Muscle layer of duodenum (tissue), 2 donors: ENCODE measurements at regions not wholly inside any gene's neighbourhood (a gene's known extent, or its start where the extent isn't known, plus 50 kb on each side); places are given as distances from the start of the nearest gene placed in this dataset.
"Not testable (repeated sequence)": the region's sequence is repeated elsewhere in the genome, so short reads cannot be mapped to it uniquely, and the experiment has no call there.

ENCODE experiments used
- H3K27ac ChIP-seq: one replicate; pipeline ENCODE4 v1.7.0; 2013; ENCODE audit warnings: mild to moderate bottlenecking, low read length
- H3K27me3 ChIP-seq: one replicate; pipeline ENCODE4 v1.7.0; 2013; ENCODE audit warnings: low read depth, mild to moderate bottlenecking, control low read depth, low read length
- H3K36me3 ChIP-seq, 2 donors: one replicate each; pipeline ENCODE4 v1.7.0; 2013; ENCODE audit warnings: low read length in 2 of 2, control low read depth in 1 of 2, mild to moderate bottlenecking in 1 of 2; ENCODE audit not compliant: insufficient read depth in 2 of 2, control insufficient read depth in 1 of 2
- H3K4me1 ChIP-seq, 2 donors: one replicate each; pipeline ENCODE4 v1.7.0; 2013; ENCODE audit warnings: low read length in 2 of 2, mild to moderate bottlenecking in 2 of 2, control low read depth in 1 of 2, moderate library complexity in 1 of 2; ENCODE audit not compliant: insufficient read depth in 2 of 2, control insufficient read depth in 1 of 2
- H3K4me3 ChIP-seq, 2 donors: one replicate each; pipeline ENCODE4 v1.7.0; 2013; ENCODE audit warnings: low read length in 2 of 2, low read depth in 1 of 2, mild to moderate bottlenecking in 1 of 2
- H3K9me3 ChIP-seq, 2 donors: one replicate each; pipeline ENCODE4 v1.7.0; 2013; ENCODE audit warnings: low read length in 2 of 2, control low read depth in 1 of 2, mild to moderate bottlenecking in 1 of 2; ENCODE audit not compliant: control insufficient read depth in 1 of 2
- donor health status: healthy.

GRCh38 chr13:44147233-44147632 lies 226.4 kb upstream of the SERP2 start:
- Histone ChIP-seq H3K27me3 (no peaks in the 10 kb centered on the region), H3K9me3 (no peaks in the 10 kb centered on the region), H3K36me3 (no peaks in the 10 kb centered on the region), H3K27ac (no peak overlapping the region), H3K4me1 (no peaks in the 10 kb centered on the region), H3K4me3 (no peak overlapping the region)

DNA sequence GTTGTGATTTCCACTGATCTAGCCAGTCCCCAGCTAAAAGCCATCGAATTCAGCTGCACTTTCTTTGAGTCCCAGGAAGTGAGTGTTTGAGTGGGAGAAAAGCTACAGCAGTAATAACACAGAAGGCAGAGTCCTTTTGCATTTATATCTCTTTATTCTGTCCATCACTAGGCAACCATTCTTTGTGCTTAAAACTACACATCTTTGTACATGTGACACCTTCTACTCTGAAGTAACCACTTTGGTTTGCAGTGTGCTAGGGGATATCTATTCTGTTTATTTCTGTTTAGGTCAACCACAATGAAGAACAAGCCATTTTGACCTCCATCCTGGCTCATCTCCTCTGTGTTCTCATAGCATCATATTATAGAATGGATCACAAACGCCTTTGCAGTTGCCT lies 226.0 kb upstream of the SERP2 start:
- H3K27ac ChIP-seq: no peak overlapping the region
- H3K4me1 ChIP-seq: no peaks in the 10 kb centered on the region
- no peaks in the 10 kb centered on the region for H3K36me3 ChIP-seq
- no peaks in the 10 kb centered on the region for H3K9me3 ChIP-seq
- no peaks in the 10 kb centered on the region for H3K27me3 ChIP-seq
- no peak overlapping the region for H3K4me3 ChIP-seq

DNA sequence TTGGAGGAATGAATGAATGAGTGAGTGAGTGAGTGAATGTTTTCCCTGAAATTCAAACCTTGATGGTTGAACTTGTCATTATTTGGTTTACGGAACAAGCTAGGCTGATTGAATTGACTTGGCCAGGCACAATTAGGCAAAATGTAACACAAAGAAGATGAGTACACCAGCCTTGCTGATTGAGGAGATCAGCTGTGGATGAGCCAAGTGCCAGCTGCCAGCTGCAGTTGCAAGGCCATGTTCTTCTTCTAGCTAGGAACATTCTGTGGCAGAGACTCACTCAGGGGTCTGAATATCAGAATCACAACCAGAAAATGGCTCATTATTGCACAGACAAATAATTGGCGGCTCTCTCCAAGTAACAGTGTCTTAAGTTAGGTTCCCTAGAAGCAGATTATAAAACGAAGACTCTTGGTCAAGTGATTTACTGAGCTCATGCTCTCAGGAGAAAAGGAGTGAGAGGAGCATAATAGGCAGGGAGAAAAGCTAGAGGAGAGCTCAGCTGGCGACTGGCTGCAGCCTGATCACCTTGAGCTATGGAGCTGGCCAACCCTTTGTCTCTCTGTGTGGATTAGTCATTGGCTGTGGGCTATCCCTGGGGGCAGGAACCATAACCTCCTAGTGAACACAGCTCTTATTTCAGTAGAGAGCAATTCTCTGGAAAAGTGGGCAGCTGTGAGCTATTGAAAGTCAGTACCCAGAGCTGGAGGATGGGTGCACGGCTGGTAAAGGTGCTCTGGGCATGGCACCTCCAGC lies 225.3 kb upstream of the SERP2 start:
- Histone ChIP-seq H3K27ac (no peak overlapping the region), H3K4me1 (peaks cover 0 to 1% of the 10 kb centered on the region in 2 donors), H3K9me3 (no peaks in the 10 kb centered on the region), H3K4me3 (no peak overlapping the region), H3K27me3 (no peaks in the 10 kb centered on the region), H3K36me3 (no peaks in the 10 kb centered on the region)

GRCh38 chr13:44149231-44149630 lies 224.4 kb upstream of the SERP2 start:
- peaks cover 0 to 10% of the 10 kb centered on the region in 2 donors for H3K4me1 ChIP-seq
- not testable (repeated sequence) for H3K36me3 ChIP-seq

GRCh38 chr13:44149821-44150220 lies 223.8 kb upstream of the SERP2 start:
- Histone ChIP-seq H3K9me3 (no peaks in the 10 kb centered on the region), H3K4me3 (no peak overlapping the region), H3K27me3 (no peaks in the 10 kb centered on the region), H3K27ac (no peak overlapping the region), H3K36me3 (no peaks in the 10 kb centered on the region), H3K4me1 (peaks cover 0 to 14% of the 10 kb centered on the region in 2 donors)

More at GRCh38 chr13:44149231-44149630, 224.4 kb upstream of the SERP2 start:
- H3K9me3 ChIP-seq, H3K27ac ChIP-seq, H3K27me3 ChIP-seq, H3K4me3 ChIP-seq: not testable (repeated sequence)

DNA sequence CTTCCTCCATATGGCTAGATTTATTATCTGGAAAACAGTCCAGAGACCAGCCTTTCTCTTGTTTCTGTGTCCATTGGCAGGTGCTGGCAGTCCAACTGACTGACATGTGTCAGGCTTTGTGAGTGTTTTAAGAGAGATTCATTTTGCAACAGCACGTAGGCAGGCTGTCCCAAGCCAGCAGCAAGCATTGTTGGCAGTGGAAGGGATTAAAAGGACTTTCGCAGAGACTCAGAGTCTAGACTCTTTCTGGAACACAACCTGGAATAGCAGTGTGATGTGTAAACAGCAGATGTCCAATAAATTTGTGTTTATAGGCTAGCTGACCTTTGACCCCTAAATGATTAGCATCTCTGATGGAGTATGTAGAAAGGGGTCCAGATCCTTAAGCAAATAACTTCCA lies 222.2 kb upstream of the SERP2 start:
- Histone ChIP-seq H3K4me3 (no peak overlapping the region), H3K27me3 (no peaks in the 10 kb centered on the region), H3K4me1 (peaks cover 0 to 25% of the 10 kb centered on the region in 2 donors), H3K27ac (no peak overlapping the region), H3K9me3 (no peaks in the 10 kb centered on the region), H3K36me3 (no peaks in the 10 kb centered on the region)

DNA sequence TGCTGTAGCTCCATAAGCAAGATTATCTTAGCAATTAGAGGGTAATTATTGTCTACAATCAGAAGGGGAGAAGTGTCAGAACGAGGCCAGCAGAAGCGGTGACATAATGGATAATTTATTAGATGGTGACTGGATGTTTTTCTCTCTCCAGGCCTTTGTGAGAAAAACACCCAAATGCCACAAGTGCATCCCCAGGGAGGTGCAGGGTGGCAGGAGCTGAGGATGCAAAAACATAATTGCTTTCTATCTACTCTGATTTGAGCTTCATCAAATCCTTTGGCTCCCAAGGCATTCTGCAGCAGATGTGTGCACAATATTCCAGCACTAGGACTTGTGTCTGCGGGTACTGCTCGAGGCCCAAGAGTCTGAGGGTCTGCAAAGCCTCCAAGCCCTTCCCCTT lies 220.1 kb upstream of the SERP2 start:
- Histone ChIP-seq H3K27ac (no peak overlapping the region), H3K27me3 (no peaks in the 10 kb centered on the region), H3K9me3 (no peaks in the 10 kb centered on the region)

GRCh38 chr13:44155422-44156293 lies 218.0 kb upstream of the SERP2 start:
- Histone ChIP-seq H3K36me3 (no peaks in the 10 kb centered on the region), H3K9me3 (no peaks in the 10 kb centered on the region), H3K27me3 (no peaks in the 10 kb centered on the region), H3K4me1 (peaks cover 0 to 31% of the 10 kb centered on the region in 2 donors), H3K27ac (no peak overlapping the region), H3K4me3 (peak overlapping the region; percentile 43 to 51)

More for the DNA sequence above, 220.1 kb upstream of the SERP2 start:
- peaks cover 0 to 25% of the 10 kb centered on the region in 2 donors for H3K4me1 ChIP-seq
- no peak overlapping the region for H3K4me3 ChIP-seq
- no peaks in the 10 kb centered on the region for H3K36me3 ChIP-seq

GRCh38 chr13:44156294-44156658 lies 217.3 kb upstream of the SERP2 start:
- Histone ChIP-seq H3K4me3 (peak overlapping the region; percentile 43 to 51), H3K36me3 (no peaks in the 10 kb centered on the region), H3K4me1 (peaks cover 0 to 37% of the 10 kb centered on the region in 2 donors), H3K27me3 (no peaks in the 10 kb centered on the region), H3K9me3 (no peaks in the 10 kb centered on the region), H3K27ac (no peak overlapping the region)

DNA sequence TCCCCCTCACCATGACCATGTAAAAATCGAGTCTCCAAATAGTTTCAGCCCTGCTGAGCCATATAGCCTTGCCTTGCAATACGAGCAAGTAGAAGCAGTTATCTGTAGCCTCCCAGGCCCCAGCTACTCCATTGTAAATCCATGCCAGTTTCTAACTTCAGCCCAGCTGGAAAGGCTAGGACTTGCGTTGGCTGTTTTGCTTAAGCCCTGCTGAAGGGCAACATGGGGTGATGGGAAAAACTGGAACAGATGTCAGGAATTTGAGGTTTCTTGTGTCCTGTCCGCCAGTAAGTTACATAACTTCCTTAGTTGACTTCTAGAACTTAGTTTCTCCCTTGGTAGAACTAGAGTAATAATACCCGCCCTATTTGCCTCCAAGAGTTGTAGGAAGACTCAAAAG lies 216.0 kb upstream of the SERP2 start:
- Histone ChIP-seq H3K27ac (no peak overlapping the region), H3K9me3 (no peaks in the 10 kb centered on the region), H3K4me3 (no peak overlapping the region), H3K36me3 (no peaks in the 10 kb centered on the region), H3K27me3 (no peaks in the 10 kb centered on the region), H3K4me1 (peaks cover 0 to 43% of the 10 kb centered on the region in 2 donors)

DNA sequence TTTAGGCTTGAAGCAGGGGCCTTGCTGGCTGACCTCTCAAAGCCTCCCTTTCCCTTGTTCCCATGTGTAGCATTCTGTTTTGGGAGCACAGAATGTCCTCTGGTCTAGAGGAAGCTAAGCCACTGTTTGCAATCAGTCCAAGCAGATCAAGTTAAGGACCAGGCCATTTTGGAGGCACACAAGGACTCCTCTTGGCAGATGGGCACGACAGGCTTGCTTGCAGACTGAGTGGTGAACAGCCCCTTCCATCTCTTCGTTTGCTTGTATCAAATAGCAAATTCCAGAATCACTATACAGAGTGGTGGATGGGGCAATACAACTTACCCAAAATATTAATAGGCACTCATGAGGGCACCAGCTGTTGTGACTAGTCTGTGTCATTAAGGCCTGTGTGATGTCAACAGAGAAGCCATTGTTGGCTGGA lies 215.5 kb upstream of the SERP2 start:
- Histone ChIP-seq H3K36me3 (no peaks in the 10 kb centered on the region), H3K4me1 (peaks cover 0 to 43% of the 10 kb centered on the region in 2 donors), H3K27ac (no peak overlapping the region), H3K4me3 (no peak overlapping the region), H3K27me3 (no peaks in the 10 kb centered on the region), H3K9me3 (no peaks in the 10 kb centered on the region)
